Karpas-422 (cell line): ENCODE measurements at regions not wholly inside any gene's neighbourhood (a gene's known extent, or its start where the extent isn't known, plus 50 kb on each side); places are given as distances from the start of the nearest gene placed in this dataset.

Experiments
- DNase-seq: peaks from one replicate; pipeline ENCODE4 v3.0.0-alpha.2; 2015
- H2AFZ ChIP-seq: fragments of 200-600 bp; sonication (generic); 2 replicates; pipeline ENCODE4 v1.6.1; 2014; ENCODE audit warnings: antibody characterized with exemption, low read length, mixed read lengths
- H3K27ac ChIP-seq: fragments of 200-600 bp; sonication (generic); 2 replicates; pipeline ENCODE4 v1.5.1; 2014; ENCODE audit warnings: mild to moderate bottlenecking, low read length, moderate library complexity
- H3K27me3 ChIP-seq: fragments of 200-600 bp; sonication (generic); 2 replicates; pipeline ENCODE4 v1.6.1; 2014; ENCODE audit warnings: low read length, mixed read lengths
- H3K36me3 ChIP-seq: fragments of 200-600 bp; sonication (generic); 2 replicates; pipeline ENCODE4 v1.6.1; 2014; ENCODE audit warnings: low read length, mixed read lengths; ENCODE audit not compliant: insufficient read depth
- H3K4me1 ChIP-seq: fragments of 200-600 bp; sonication (generic); 2 replicates; pipeline ENCODE4 v1.6.1; 2014; ENCODE audit warnings: mild to moderate bottlenecking, low read length, mixed read lengths
- H3K4me2 ChIP-seq: fragments of 200-600 bp; sonication (generic); 2 replicates; pipeline ENCODE4 v1.6.1; 2014; ENCODE audit warnings: low read length, low read depth, mild to moderate bottlenecking; ENCODE audit not compliant: poor library complexity, severe bottlenecking
- H3K4me3 ChIP-seq: fragments of 200-600 bp; sonication (generic); 2 replicates; pipeline ENCODE4 v1.5.1; 2014; ENCODE audit warnings: mild to moderate bottlenecking, antibody characterized with exemption, low read length, mixed read lengths
- H3K79me2 ChIP-seq: fragments of 200-600 bp; sonication (generic); 2 replicates; pipeline ENCODE4 v1.6.1; 2014; ENCODE audit warnings: mild to moderate bottlenecking, low read length, mixed read lengths
- H3K9ac ChIP-seq: fragments of 200-600 bp; sonication (generic); 2 replicates; pipeline ENCODE4 v1.6.0; 2014; ENCODE audit warnings: low read length
- H3K9me2 ChIP-seq: fragments of 200-600 bp; sonication (generic), shearing (Covaris generic); replicated peaks from 2 replicates; pipeline ENCODE4 v1.6.0; 2014; ENCODE audit warnings: mild to moderate bottlenecking, low read length, moderate library complexity; ENCODE audit not compliant: insufficient read depth
- H3K9me3 ChIP-seq: fragments of 300-700, 200-600 bp; sonication (generic); 2 replicates; pipeline ENCODE4 v1.6.1; 2014; ENCODE audit warnings: low read length, mixed read lengths
- H4K20me1 ChIP-seq: fragments of 200-600 bp; sonication (generic); 2 replicates; pipeline ENCODE4 v1.6.1; 2014; ENCODE audit warnings: mild to moderate bottlenecking, antibody characterized with exemption, low read length, low read depth; ENCODE audit not compliant: insufficient read depth

- H3K79me2 ChIP-seq, result no peaks in the 10 kb centered on the region
- H3K36me3 ChIP-seq, result no peaks in the 10 kb centered on the region
- H3K4me3 ChIP-seq, result no peak overlapping the region
- no peak overlapping the region for H3K9ac ChIP-seq
- H3K9me2 ChIP-seq, result no peaks in the 10 kb centered on the region
- no peaks in the 10 kb centered on the region for H3K27me3 ChIP-seq
- no peak for DNase-seq
- H3K4me2 ChIP-seq, result no peak overlapping the region
- no peak overlapping the region for H2AFZ ChIP-seq
- H4K20me1 ChIP-seq, result no peaks in the 10 kb centered on the region
- H3K27ac ChIP-seq, result no peak overlapping the region
- no peaks in the 10 kb centered on the region for H3K9me3 ChIP-seq
- H3K4me1 ChIP-seq, result no peaks in the 10 kb centered on the region
Measured at GRCh38 chr17:56023851-56024250, 129.4 kb upstream of the ANKFN1 start.

- H3K27ac ChIP-seq, result no peak overlapping the region
- H4K20me1 ChIP-seq, result no peaks in the 10 kb centered on the region
- no peak overlapping the region for H3K9ac ChIP-seq
- H3K27me3 ChIP-seq, result no peaks in the 10 kb centered on the region
- no peaks in the 10 kb centered on the region for H3K9me2 ChIP-seq
- H2AFZ ChIP-seq, result no peak overlapping the region
- no peaks in the 10 kb centered on the region for H3K36me3 ChIP-seq
- no peaks in the 10 kb centered on the region for H3K79me2 ChIP-seq
- H3K4me3 ChIP-seq, result no peak overlapping the region
- H3K4me2 ChIP-seq, result no peak overlapping the region
- H3K9me3 ChIP-seq, result no peaks in the 10 kb centered on the region
- no peaks in the 10 kb centered on the region for H3K4me1 ChIP-seq
- no peak for DNase-seq
Measured at GRCh38 chr17:56026915-56027314, 126.4 kb upstream of the ANKFN1 start.

GRCh38 chr17:56028837-56029236 is 124.4 kb upstream of the ANKFN1 start:
- H2AFZ ChIP-seq, result no peak overlapping the region
- no peaks in the 10 kb centered on the region for H3K36me3 ChIP-seq
- H3K9me3 ChIP-seq, result no peaks in the 10 kb centered on the region
- no peaks in the 10 kb centered on the region for H3K27me3 ChIP-seq
- no peak overlapping the region for H3K27ac ChIP-seq
- H3K9ac ChIP-seq, result no peak overlapping the region
- no peaks in the 10 kb centered on the region for H3K4me1 ChIP-seq
- no peaks in the 10 kb centered on the region for H4K20me1 ChIP-seq
- no peaks in the 10 kb centered on the region for H3K79me2 ChIP-seq
- H3K9me2 ChIP-seq, result no peaks in the 10 kb centered on the region
- no peak overlapping the region for H3K4me3 ChIP-seq
- H3K4me2 ChIP-seq, result no peak overlapping the region
- DNase-seq, result no peak

- Histone ChIP-seq H3K27ac (no peak overlapping the region), H3K9ac (no peak overlapping the region), H3K4me1 (no peaks in the 10 kb centered on the region), H3K36me3 (no peaks in the 10 kb centered on the region), H3K9me2 (no peaks in the 10 kb centered on the region), H2AFZ (no peak overlapping the region), H3K4me3 (no peak overlapping the region), H3K79me2 (no peaks in the 10 kb centered on the region), H3K4me2 (no peak overlapping the region), H3K27me3 (no peaks in the 10 kb centered on the region), H4K20me1 (no peaks in the 10 kb centered on the region), H3K9me3 (no peaks in the 10 kb centered on the region)
- no peak for DNase-seq
Measured at GRCh38 chr17:56030009-56030624, 123.2 kb upstream of the ANKFN1 start.

GRCh38 chr17:56031636-56032035 is 121.6 kb upstream of the ANKFN1 start:
- no peak overlapping the region for H3K27ac ChIP-seq

GRCh38 chr17:56034197-56034635 is 119.1 kb upstream of the ANKFN1 start:
- H3K27me3 ChIP-seq, result no peaks in the 10 kb centered on the region
- no peaks in the 10 kb centered on the region for H3K9me3 ChIP-seq
- no peak overlapping the region for H3K4me3 ChIP-seq
- H4K20me1 ChIP-seq, result no peaks in the 10 kb centered on the region
- no peak for DNase-seq
- no peak overlapping the region for H3K27ac ChIP-seq
- H2AFZ ChIP-seq, result no peak overlapping the region
- H3K79me2 ChIP-seq, result no peaks in the 10 kb centered on the region
- no peaks in the 10 kb centered on the region for H3K36me3 ChIP-seq
- H3K4me1 ChIP-seq, result no peaks in the 10 kb centered on the region
- no peak overlapping the region for H3K4me2 ChIP-seq
- no peaks in the 10 kb centered on the region for H3K9me2 ChIP-seq
- H3K9ac ChIP-seq, result no peak overlapping the region

More at GRCh38 chr17:56031636-56032035, 121.6 kb upstream of the ANKFN1 start:
- H2AFZ ChIP-seq, result no peak overlapping the region
- H3K9me3 ChIP-seq, result no peaks in the 10 kb centered on the region
- H4K20me1 ChIP-seq, result no peaks in the 10 kb centered on the region
- no peaks in the 10 kb centered on the region for H3K9me2 ChIP-seq
- H3K4me2 ChIP-seq, result no peak overlapping the region
- H3K79me2 ChIP-seq, result no peaks in the 10 kb centered on the region
- H3K27me3 ChIP-seq, result no peaks in the 10 kb centered on the region
- no peak overlapping the region for H3K9ac ChIP-seq
- H3K4me3 ChIP-seq, result no peak overlapping the region
- no peaks in the 10 kb centered on the region for H3K36me3 ChIP-seq
- no peak for DNase-seq
- no peaks in the 10 kb centered on the region for H3K4me1 ChIP-seq

- Histone ChIP-seq H3K27me3 (no peaks in the 10 kb centered on the region), H3K9ac (no peak overlapping the region), H3K4me2 (no peak overlapping the region), H3K79me2 (no peaks in the 10 kb centered on the region), H3K27ac (no peak overlapping the region), H3K9me2 (no peaks in the 10 kb centered on the region), H4K20me1 (no peaks in the 10 kb centered on the region), H3K9me3 (no peaks in the 10 kb centered on the region), H3K36me3 (no peaks in the 10 kb centered on the region), H3K4me1 (no peaks in the 10 kb centered on the region), H2AFZ (no peak overlapping the region), H3K4me3 (no peak overlapping the region)
- no peak for DNase-seq
Measured at GRCh38 chr17:56038131-56038530, 115.1 kb upstream of the ANKFN1 start.

GRCh38 chr17:56045872-56046271 is 107.4 kb upstream of the ANKFN1 start:
- Histone ChIP-seq H3K27ac (no peak overlapping the region), H3K4me1 (no peaks in the 10 kb centered on the region), H3K9me2 (no peaks in the 10 kb centered on the region), H3K4me3 (no peak overlapping the region), H2AFZ (no peak overlapping the region), H3K27me3 (no peaks in the 10 kb centered on the region), H3K9ac (no peak overlapping the region), H3K9me3 (no peaks in the 10 kb centered on the region), H3K36me3 (no peaks in the 10 kb centered on the region), H3K4me2 (no peak overlapping the region), H4K20me1 (no peaks in the 10 kb centered on the region), H3K79me2 (no peaks in the 10 kb centered on the region)
- DNase-seq, result no peak

- Histone ChIP-seq H3K9me2 (no peaks in the 10 kb centered on the region), H4K20me1 (no peaks in the 10 kb centered on the region), H3K36me3 (no peaks in the 10 kb centered on the region), H3K4me3 (no peak overlapping the region), H3K27me3 (no peaks in the 10 kb centered on the region), H3K79me2 (no peaks in the 10 kb centered on the region), H3K27ac (no peak overlapping the region), H3K9ac (no peak overlapping the region), H3K4me1 (no peaks in the 10 kb centered on the region), H3K4me2 (no peak overlapping the region), H3K9me3 (no peaks in the 10 kb centered on the region), H2AFZ (no peak overlapping the region)
- no peak for DNase-seq
Measured at GRCh38 chr17:56047331-56047730, 105.9 kb upstream of the ANKFN1 start.
